CD4-positive, alpha-beta memory T cell (primary cell): ENCODE measurements at regions not wholly inside any gene's neighbourhood (a gene's known extent, or its start where the extent isn't known, plus 50 kb on each side); places are given as distances from the start of the nearest gene placed in this dataset.
"Not testable (repeated sequence)": the region's sequence is repeated elsewhere in the genome, so short reads cannot be mapped to it uniquely, and the experiment has no call there.

Source experiments
- CTCF ChIA-PET: fragments of 350-600 bp; sonication (Branson Sonifier 250); formaldehyde crosslinking; loops from one replicate; lab custom pipeline; 2021; ENCODE audit warnings: inconsistent platforms; ENCODE audit not compliant: partially characterized antibody; lab: Charles Lee
- POLR2A ChIA-PET: fragments of 350-600 bp; sonication (Branson Sonifier 250); formaldehyde crosslinking; loops from one replicate; lab custom pipeline; 2021; ENCODE audit not compliant: partially characterized antibody; lab: Charles Lee
- DNase-seq, 5 donors: peaks; one replicate each; pipeline versions ENCODE4 v3.0.0 to v3.0.0-alpha.2; 2020 to 2022; ENCODE audit warnings: mixed read lengths in 1 of 5
- H3K27ac ChIP-seq: one replicate; pipeline ENCODE4 v1.7.0; 2013; ENCODE audit warnings: low read depth, low read length
- H3K27me3 ChIP-seq: 2 replicates; pipeline ENCODE4 v1.7.0; 2013; ENCODE audit warnings: mild to moderate bottlenecking, low read length, moderate library complexity; ENCODE audit not compliant: insufficient read depth
- H3K36me3 ChIP-seq: 2 replicates; pipeline ENCODE4 v1.7.0; 2013; ENCODE audit warnings: mild to moderate bottlenecking, low read length, moderate library complexity; ENCODE audit not compliant: insufficient read depth
- H3K4me1 ChIP-seq: 2 replicates; pipeline ENCODE4 v1.7.0; 2013; ENCODE audit warnings: mild to moderate bottlenecking, low read length, moderate library complexity; ENCODE audit not compliant: insufficient read depth
- H3K4me3 ChIP-seq, 2 donors: one replicate each; pipeline ENCODE4 v1.7.0; 2013; ENCODE audit warnings: low read length in 2 of 2, mild to moderate bottlenecking in 1 of 2
- H3K9me3 ChIP-seq, 2 donors: one replicate each; pipeline ENCODE4 v1.7.0; 2013; ENCODE audit warnings: low read length in 2 of 2, control low read depth in 1 of 2; ENCODE audit not compliant: control insufficient read depth in 1 of 2
- H3K27ac Mint-ChIP-seq, 7 donors: one replicate each; pipeline ENCODE4 v1.8.0; 2020 to 2021; ENCODE audit warnings: mixed read lengths in 7 of 7, mild to moderate bottlenecking in 6 of 7, inconsistent platforms in 3 of 7, moderate library complexity in 3 of 7
- H3K27me3 Mint-ChIP-seq, 2 donors: one replicate each; pipeline ENCODE4 v1.8.0; 2020 to 2021; ENCODE audit warnings: mixed read lengths in 2 of 2
- H3K36me3 Mint-ChIP-seq, 2 donors: one replicate each; pipeline ENCODE4 v1.8.0; 2020 to 2021; ENCODE audit warnings: mixed read lengths in 2 of 2, inconsistent platforms in 1 of 2, mild to moderate bottlenecking in 1 of 2
- H3K4me1 Mint-ChIP-seq, 4 donors: one replicate each; pipeline ENCODE4 v1.8.0; 2020 to 2021; ENCODE audit warnings: mixed read lengths in 4 of 4, mild to moderate bottlenecking in 1 of 4
- H3K4me3 Mint-ChIP-seq, 8 donors: one replicate each; pipeline ENCODE4 v1.8.0; 2020 to 2021; ENCODE audit warnings: mixed read lengths in 8 of 8, mild to moderate bottlenecking in 7 of 8, moderate library complexity in 6 of 8, inconsistent platforms in 3 of 8
- H3K9me3 Mint-ChIP-seq, 8 donors: one replicate each; pipeline ENCODE4 v1.8.0; 2020 to 2021; ENCODE audit warnings: mixed read lengths in 8 of 8, mild to moderate bottlenecking in 5 of 8, inconsistent platforms in 3 of 8, moderate library complexity in 1 of 8
- intact Hi-C: fragments of 100-400 bp; cut with micrococcal nuclease; formaldehyde crosslinking; loops from one replicate; pipeline ENCODE4 v1.15.1; 2023

DNA sequence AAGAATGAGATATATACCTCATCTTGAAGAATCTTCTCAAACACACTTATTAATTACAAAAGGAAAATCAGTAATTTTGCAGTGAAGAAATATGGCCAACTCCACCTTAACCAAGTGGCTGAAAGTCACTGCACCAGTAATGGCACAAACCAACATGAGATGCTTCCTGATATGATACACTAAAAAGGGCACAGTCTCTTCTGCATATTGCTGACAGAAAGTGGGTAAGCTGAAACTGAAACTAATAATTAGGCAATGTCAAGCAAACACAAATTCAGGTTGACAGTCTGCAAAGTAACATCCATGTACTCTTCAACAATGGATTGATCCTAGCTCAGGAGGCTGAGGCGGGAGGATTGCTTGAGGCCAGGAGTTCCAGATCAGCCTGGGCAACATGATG is 56.1 kb downstream of the ZNF22 start:
- H3K4me1 ChIP-seq, H3K27ac ChIP-seq, H3K36me3 ChIP-seq, CTCF ChIA-PET, DNase-seq, H3K4me3 ChIP-seq, H3K36me3 Mint-ChIP-seq, H3K27me3 ChIP-seq, H3K9me3 Mint-ChIP-seq, POLR2A ChIA-PET, H3K4me1 Mint-ChIP-seq, H3K27ac Mint-ChIP-seq, H3K4me3 Mint-ChIP-seq, H3K9me3 ChIP-seq, intact Hi-C loops: not testable (repeated sequence)
- H3K27me3 Mint-ChIP-seq = peaks cover 15 to 20% of the 10 kb centered on the region in 2 donors

GRCh38 chr10:45058580-45058979 is 57.9 kb downstream of the ZNF22 start:
- DNase-seq = no peak
- Mint-ChIP-seq H3K36me3 (no peaks in the 10 kb centered on the region), H3K9me3 (peaks cover 0 to 2% (median 0%) of the 10 kb centered on the region in 8 donors), H3K27me3 (peaks cover 12 to 22% of the 10 kb centered on the region in 2 donors), H3K4me3 (no peak overlapping the region), H3K27ac (no peak overlapping the region), H3K4me1 (no peaks in the 10 kb centered on the region)
- POLR2A ChIA-PET = no interaction called here
- Histone ChIP-seq H3K27ac (no peak overlapping the region), H3K4me1 (no peaks in the 10 kb centered on the region), H3K27me3 (no peaks in the 10 kb centered on the region), H3K4me3 (no peak overlapping the region), H3K9me3 (no peaks in the 10 kb centered on the region), H3K36me3 (no peaks in the 10 kb centered on the region)
- CTCF ChIA-PET = no interaction called here
- intact Hi-C loops = no loop called here

- Histone ChIP-seq H3K36me3 (no peaks in the 10 kb centered on the region), H3K9me3 (no peaks in the 10 kb centered on the region), H3K27me3 (no peaks in the 10 kb centered on the region), H3K27ac (no peak overlapping the region), H3K4me3 (no peak overlapping the region), H3K4me1 (no peaks in the 10 kb centered on the region)
- ChIA-PET CTCF (no interaction called here), POLR2A (no interaction called here)
- no peak overlapping the region for H3K27ac Mint-ChIP-seq
- no peaks in the 10 kb centered on the region for H3K4me1 Mint-ChIP-seq
- no peaks in the 10 kb centered on the region for H3K36me3 Mint-ChIP-seq
- peaks cover 0 to 2% (median 0%) of the 10 kb centered on the region in 8 donors for H3K9me3 Mint-ChIP-seq
- no peak for DNase-seq
- no peak overlapping the region for H3K4me3 Mint-ChIP-seq
- peaks cover 12 to 24% of the 10 kb centered on the region in 2 donors for H3K27me3 Mint-ChIP-seq
- intact Hi-C loops = no loop called here
Observed at GRCh38 chr10:45058992-45059561, 58.4 kb downstream of the ZNF22 start.

GRCh38 chr10:45059632-45060031 is 58.9 kb downstream of the ZNF22 start:
- no peak overlapping the region for H3K4me3 ChIP-seq
- no peaks in the 10 kb centered on the region for H3K4me1 ChIP-seq
- Mint-ChIP-seq H3K27me3 (peaks cover 9 to 22% of the 10 kb centered on the region in 2 donors), H3K4me3 (no peak overlapping the region), H3K36me3 (no peaks in the 10 kb centered on the region), H3K9me3 (no peaks in the 10 kb centered on the region), H3K27ac (no peak overlapping the region), H3K4me1 (no peaks in the 10 kb centered on the region)
- no peak for DNase-seq
- no peaks in the 10 kb centered on the region for H3K27me3 ChIP-seq
- no peaks in the 10 kb centered on the region for H3K36me3 ChIP-seq
- ChIA-PET POLR2A (no interaction called here), CTCF (no interaction called here)
- H3K27ac ChIP-seq = no peak overlapping the region
- H3K9me3 ChIP-seq = no peaks in the 10 kb centered on the region
- intact Hi-C loops = no loop called here

- H3K9me3 Mint-ChIP-seq = no peaks in the 10 kb centered on the region
- DNase-seq = no peak
- Histone ChIP-seq H3K9me3 (no peaks in the 10 kb centered on the region), H3K4me1 (no peaks in the 10 kb centered on the region), H3K36me3 (no peaks in the 10 kb centered on the region), H3K27me3 (no peaks in the 10 kb centered on the region), H3K27ac (no peak overlapping the region), H3K4me3 (no peak overlapping the region)
- ChIA-PET POLR2A (no interaction called here), CTCF (no interaction called here)
- H3K36me3 Mint-ChIP-seq = no peaks in the 10 kb centered on the region
- peaks cover 4 to 19% of the 10 kb centered on the region in 2 donors for H3K27me3 Mint-ChIP-seq
- intact Hi-C loops = no loop called here
- no peak overlapping the region for H3K4me3 Mint-ChIP-seq
- H3K27ac Mint-ChIP-seq = no peak overlapping the region
- H3K4me1 Mint-ChIP-seq = no peaks in the 10 kb centered on the region
Observed at GRCh38 chr10:45061982-45062381, 61.3 kb downstream of the ZNF22 start.

- Histone ChIP-seq H3K27ac (no peak overlapping the region), H3K27me3 (no peaks in the 10 kb centered on the region), H3K36me3 (no peaks in the 10 kb centered on the region), H3K4me1 (no peaks in the 10 kb centered on the region), H3K9me3 (no peaks in the 10 kb centered on the region), H3K4me3 (no peak overlapping the region)
- intact Hi-C loops = no loop called here
- no peak overlapping the region for H3K27ac Mint-ChIP-seq
- no peaks in the 10 kb centered on the region for H3K4me1 Mint-ChIP-seq
- H3K4me3 Mint-ChIP-seq = no peak overlapping the region
- H3K9me3 Mint-ChIP-seq = no peaks in the 10 kb centered on the region
- ChIA-PET POLR2A (no interaction called here), CTCF (no interaction called here)
- H3K27me3 Mint-ChIP-seq = peaks cover 6 to 13% of the 10 kb centered on the region in 2 donors
- no peak for DNase-seq
- no peaks in the 10 kb centered on the region for H3K36me3 Mint-ChIP-seq
Observed at GRCh38 chr10:45063591-45064231, 63.0 kb downstream of the ZNF22 start.

DNA sequence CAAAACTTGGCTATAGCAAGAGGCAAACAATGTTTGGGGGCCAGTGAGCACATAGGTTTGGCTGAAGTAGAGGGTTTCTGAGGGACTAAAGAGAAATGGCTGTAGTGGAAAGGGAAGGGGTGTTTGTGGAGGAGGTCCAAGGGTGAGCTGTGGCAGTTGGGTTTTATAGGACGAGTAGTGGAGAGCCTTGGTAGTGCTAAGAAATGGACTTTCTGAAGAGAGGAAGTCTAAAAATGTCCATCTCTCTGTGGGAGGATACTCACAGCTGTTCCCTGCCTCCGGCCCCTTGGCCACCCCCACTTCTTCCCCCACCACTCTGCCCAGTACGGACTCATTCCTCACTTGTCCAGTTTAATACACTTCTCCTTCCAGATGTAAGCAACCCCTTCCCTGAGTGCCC is 64.3 kb downstream of the ZNF22 start:
- POLR2A ChIA-PET = no interaction called here
- no peak overlapping the region for H3K27ac ChIP-seq
- H3K4me1 ChIP-seq = no peaks in the 10 kb centered on the region
- no peaks in the 10 kb centered on the region for H3K27me3 ChIP-seq
- no peak for DNase-seq
- H3K36me3 ChIP-seq = no peaks in the 10 kb centered on the region
- H3K4me3 ChIP-seq = no peak overlapping the region
- Mint-ChIP-seq H3K4me1 (no peaks in the 10 kb centered on the region), H3K27ac (peak overlapping the region in 1 of 7 donors; percentile 2), H3K36me3 (no peaks in the 10 kb centered on the region), H3K4me3 (no peak overlapping the region), H3K9me3 (peaks cover 0 to 3% (median 0%) of the 10 kb centered on the region in 8 donors), H3K27me3 (peaks cover 6 to 9% of the 10 kb centered on the region in 2 donors)
- CTCF ChIA-PET = no interaction called here
- H3K9me3 ChIP-seq = no peaks in the 10 kb centered on the region
- intact Hi-C loops = no loop called here
